CD4-positive, alpha-beta T cell treated with Interleukin-17A for 4 hours (primary cell): ENCODE measurements at regions not wholly inside any gene's neighbourhood (a gene's known extent, or its start where the extent isn't known, plus 50 kb on each side); places are given as distances from the start of the nearest gene placed in this dataset.

Source experiments
- DNase-seq: peaks from one replicate; pipeline ENCODE4 v3.0.0-alpha.2; 2020; ENCODE audit warnings: mixed read lengths

DNA sequence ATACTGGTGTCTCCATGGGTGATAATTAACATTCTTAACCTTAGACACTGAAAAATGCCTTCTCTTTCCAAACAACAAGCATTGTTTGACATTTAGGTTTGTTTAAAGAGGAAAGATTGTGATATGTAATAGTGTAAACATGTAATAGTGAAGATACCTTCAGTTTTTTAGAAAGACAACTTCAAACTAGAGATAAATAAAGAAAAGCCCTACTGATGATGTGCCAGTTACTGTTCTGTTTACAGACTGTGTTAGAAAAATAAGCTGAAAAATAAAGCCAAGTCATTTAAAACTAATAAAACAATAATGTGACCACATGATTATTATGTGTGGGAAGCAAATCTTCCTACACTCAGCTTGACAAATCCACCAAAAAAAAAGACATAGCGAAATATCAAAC, 2035.3 kb upstream of the TENM3 start:
- no peak for DNase-seq

DNA sequence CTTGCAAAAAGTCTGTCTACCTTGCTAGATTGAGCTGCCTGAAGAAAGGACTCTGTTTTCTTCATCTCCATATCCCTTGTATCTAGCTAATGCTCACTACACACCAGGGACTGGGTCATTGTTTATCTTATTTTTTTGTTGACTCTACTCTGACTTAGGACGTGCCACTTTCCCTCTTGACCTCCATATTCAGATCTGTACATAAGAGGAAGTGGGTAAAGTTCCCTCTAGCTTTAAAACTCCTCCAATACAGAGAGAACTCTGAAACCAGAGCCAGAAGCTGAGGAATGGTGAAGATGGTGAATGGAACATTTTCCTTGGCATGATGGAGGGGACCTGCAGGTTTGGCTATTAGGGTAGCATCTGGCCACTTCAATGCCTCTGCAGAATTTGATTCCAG, 2026.1 kb upstream of the TENM3 start:
- no peak for DNase-seq

DNA sequence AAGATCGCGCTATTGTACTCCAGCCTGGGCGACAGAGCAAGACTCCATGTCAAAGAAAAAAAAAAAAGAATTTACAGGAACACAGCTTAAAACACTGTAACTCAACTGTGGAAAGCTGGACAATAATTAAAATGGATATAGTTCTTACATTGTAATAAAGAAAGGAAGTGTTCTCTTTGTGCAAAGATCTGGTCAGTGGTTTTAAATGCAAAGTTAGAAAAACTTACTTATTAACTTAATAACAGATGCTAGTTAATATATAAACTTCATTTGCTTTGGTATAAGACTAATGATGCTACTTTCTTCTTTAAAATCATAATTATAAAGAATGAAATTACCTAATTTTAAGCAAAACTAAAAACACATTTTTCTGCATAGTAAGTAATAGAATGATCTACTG, 2024.1 kb upstream of the TENM3 start:
- no peak for DNase-seq

DNA sequence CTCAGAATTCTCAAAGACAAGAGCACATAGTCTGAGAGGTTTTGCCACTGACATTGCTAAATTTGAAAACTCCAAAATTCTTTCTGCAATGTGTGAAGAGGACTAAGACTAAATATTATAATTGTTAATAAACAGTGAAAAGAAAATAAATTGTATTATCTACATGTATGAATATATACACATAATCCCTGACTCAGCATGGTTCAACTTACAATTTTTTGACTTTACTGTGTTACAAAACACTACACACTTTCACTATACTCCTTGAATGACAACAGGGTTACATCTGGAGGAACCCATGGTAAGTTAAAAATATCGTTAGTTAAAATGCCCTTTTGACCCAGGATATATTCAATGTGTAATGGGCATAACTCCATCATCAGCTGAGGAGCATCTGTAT, 2017.2 kb upstream of the TENM3 start:
- no peak for DNase-seq

DNA sequence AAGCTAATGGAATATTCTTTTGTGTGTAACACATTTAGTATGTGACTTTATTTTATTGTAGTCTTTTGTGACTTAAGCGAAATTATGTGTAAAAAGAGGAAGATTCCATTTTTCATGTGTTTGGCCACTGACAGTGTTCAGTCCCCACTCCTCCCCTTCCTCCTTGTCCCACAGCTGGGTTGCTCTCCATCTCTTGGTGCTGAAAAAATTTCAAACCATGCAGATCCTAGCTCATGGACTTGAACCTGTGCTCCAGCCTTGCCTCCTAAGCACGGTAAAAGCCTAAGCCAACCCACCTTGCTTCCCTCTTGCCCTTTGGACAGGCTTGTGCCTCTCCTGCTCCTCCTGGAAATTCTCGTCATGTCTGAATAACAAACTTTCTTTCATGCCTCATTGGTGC, 2008.5 kb upstream of the TENM3 start:
- no peak for DNase-seq

DNA sequence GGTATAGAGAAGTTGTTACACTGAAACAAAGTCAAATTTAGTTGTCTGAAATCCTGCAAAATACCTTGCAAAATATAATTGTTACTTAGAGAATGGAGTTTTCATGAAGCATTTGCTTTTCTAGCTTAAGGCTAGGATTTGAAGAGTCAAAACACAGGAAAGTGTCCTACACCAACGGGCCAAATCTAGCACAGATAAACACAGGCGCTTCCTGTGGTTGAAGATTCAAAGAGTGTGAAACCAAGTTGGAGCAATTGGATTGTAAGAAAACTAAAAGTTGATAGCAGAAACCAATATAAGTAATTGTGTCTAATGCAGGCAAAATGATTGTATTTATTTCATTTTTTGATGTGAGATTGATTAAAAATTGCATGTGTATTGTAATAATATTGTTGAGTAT, 2002.5 kb upstream of the TENM3 start:
- no peak for DNase-seq

DNA sequence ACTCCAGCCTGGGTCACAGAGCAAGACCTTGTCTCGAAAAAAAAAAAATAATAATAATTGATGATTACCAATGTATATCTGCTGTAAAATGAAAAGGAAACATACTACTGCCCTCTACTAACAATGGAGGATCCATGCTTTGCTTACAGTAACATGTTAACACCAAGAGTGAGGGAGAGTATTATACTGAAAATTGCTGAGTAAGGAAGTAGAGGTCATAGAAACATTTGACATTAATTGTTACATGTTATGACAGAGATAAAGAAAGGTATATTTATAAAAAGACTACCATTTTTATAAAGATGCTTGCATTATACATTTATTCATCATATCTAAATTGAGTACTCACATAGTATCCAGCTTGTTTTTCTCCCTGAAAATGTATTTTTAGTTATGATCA, 1989.8 kb upstream of the TENM3 start:
- DNase-seq, result no peak

DNA sequence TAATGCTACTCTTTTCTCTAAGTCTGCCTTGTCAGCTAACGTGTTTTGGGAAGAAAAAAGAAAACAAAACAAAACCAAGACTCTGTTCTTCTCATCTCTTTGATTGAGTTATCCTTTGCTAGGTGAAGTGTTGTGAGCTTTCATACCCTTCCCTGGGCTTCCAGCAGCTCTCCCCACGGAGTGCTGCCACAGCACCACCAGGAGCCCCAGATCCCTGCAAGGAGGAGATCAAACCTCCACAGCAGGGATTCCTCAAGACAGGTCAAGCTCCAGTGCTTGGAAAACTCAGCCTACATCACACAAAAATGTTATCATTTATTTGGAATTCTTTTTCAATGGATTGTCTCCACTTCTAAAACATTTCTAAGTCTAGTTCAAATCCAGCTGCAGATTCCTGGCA, 1981.9 kb upstream of the TENM3 start:
- no peak for DNase-seq

DNA sequence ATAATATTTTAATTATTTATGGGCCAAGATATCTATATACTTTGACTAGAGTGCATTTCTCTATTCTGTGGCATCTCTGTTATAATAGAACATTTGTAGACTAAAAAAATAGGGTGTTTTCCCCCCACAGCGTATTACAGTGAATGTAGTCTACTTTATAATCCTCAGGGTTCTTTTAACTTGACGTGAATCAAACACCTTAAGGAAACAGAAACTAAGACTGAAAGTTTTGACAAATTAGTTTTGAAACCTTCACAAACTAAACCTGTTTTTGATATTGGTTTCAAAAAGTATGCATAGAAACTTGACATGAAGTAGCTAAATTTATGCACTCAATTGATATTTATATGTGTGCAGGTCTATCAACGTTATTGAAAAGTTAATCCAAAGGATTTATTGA, 1963.1 kb upstream of the TENM3 start:
- DNase-seq, result no peak

DNA sequence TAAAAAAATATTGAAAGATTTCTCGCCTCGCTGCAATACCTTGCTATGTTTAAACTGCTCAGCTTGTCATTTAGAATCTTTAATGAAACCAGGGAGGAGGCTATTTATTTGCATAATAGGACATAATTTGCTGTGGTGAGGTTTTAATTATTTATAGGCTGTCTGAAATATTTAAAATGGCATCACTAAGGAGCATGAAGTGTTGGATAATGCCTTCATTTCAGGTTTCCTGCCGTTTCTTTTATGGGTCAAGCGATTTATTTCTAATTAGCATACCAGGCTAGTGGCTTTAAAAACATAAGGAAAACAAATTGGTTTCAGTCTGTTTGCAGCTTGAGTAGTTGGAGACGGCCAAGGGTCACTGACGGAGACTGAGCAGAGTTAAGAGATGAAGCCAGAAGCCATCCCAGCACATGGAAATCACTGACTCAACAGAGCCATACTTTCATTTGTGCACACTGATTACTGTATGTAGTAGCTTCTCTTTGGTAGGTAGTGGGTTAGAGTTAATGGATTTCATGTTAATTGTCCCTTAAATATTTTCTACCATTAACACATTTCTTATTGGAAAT, 1962.4 kb upstream of the TENM3 start:
- no peak for DNase-seq

DNA sequence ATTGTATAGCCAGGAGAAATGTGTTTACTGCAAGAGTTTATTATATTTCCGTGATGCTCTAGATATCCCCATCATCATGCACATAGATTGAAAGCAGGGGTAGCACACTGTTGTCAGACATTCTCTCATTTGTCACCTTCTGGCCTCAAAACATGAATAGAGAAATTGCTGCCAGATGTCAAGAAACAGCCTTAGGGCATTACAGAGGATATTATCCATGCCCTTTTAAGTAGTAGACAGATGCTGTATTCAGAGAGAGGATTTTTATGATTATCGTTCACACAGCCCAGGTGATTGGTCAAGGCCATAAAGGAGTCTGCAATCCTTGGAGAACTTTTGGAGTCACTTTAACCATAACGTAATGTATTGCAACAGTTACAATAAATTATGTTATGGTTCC, 1961.5 kb upstream of the TENM3 start:
- DNase-seq, result no peak

DNA sequence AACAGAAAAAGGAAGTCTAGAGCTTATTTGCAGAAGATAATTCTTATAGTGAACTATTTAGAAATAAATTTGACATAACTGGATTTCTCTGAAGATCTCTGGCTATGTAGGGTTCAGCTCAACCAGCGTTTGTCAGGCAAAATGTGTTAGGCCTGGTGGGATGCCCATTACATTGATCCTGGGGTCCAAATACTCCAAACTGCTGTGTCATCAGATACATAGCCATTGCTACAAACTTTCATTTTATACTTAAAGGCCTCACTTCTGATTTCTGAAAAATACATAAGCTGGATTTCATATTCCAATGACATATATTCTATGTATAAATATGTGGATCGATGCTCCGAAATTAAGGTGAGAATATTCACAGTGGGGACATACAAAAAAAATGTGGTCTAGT, 1958.9 kb upstream of the TENM3 start:
- DNase-seq, result no peak

DNA sequence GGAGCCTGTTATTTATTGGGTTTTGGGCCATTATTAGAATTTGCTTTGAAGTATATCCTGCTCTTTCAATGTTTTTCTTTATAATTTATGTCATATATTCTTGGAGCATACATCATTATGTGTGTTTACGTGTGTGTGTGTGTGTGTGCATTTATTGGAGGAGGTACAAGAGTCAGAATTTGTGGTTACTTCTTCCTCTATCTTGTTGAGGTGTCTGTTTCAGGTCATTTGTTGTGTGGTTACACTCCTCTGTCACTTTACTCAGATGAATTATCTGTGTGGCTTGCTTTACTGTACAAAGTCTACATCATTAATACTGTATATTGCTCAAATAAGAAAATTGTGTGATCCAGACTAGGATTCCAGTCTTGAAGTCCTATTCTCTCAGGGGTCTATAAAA, 1957.4 kb upstream of the TENM3 start:
- no peak for DNase-seq

DNA sequence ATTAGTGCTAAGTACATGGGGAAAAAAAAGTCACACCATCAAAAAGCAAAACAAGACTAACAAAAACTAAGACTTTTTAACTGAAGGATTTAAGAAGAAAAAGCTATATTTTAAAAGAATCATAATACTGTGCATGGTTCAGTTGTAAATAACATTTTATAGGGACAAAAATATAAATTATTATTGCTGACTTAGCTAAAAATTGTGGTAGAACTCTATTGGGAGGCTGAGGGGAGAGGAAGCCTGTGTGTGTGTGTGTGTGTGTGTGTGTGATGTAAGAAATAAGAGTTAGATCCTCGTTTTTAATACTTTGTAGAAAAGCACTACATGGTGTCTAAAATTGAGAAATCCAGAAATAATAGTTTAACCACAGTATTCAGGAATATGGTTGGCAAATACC, 1950.9 kb upstream of the TENM3 start:
- no peak for DNase-seq

DNA sequence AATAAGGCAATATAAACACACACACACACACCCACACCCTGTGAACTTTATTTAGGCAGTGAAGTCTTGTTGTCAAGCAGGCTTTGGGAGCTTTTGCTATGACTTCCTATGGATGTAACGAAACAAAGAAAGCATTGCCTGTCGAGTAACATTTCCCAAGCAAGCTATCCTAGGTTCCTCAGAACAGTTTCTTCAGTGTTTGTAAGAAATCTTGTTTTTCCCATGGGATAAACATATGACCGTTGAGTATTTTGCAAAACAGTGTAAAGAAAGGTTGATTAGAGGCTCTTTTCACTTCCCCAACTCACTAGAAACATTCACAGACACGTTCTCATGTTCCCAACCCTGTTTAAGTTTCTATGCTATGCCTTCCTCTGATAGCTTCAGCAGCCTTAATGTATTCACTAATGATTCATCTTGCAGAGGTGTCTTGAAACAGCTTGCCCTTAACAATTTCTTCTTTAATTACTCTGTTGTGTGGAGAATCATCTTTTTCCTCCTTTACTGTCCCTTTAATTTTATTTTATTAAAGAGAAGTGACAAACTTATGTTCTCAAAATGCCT, 1947.1 kb upstream of the TENM3 start:
- no peak for DNase-seq

DNA sequence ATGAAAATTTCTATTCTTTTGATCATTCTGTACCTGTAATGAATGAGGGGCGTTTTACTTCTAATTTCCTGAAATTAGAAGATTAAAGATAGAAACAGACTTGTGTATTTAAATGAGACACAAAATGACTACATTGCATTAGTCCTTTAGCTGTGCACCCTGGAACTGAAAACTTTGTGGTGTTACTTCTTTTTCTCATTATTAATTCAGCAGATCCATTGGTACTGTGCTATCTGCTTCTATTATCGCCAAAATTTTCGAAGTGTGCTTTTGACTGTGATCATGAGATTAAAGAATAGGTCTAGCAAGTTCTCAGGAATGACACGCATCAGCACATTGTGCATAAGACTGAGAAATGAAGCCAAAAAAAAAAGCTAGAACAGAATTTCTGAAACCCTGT, 1938.9 kb upstream of the TENM3 start:
- no peak for DNase-seq

DNA sequence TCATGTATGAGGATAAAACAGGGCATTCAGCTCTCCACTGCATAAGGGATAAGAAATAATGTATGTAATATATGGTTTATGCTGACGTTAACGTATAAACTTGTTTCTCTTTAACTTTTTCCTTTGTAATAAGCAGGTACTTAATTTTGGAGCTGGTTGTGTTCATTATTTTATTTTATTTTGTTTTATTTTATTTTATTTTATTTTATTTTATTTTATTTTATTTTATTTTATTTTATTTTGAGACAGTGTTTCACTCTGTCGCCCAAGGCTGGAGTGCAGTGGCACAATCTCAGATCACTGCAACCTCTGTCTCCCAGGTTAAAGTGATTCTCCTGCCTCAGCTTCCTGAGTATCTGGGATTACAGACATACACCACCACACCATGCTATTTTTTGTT, 1932.6 kb upstream of the TENM3 start:
- no peak for DNase-seq

DNA sequence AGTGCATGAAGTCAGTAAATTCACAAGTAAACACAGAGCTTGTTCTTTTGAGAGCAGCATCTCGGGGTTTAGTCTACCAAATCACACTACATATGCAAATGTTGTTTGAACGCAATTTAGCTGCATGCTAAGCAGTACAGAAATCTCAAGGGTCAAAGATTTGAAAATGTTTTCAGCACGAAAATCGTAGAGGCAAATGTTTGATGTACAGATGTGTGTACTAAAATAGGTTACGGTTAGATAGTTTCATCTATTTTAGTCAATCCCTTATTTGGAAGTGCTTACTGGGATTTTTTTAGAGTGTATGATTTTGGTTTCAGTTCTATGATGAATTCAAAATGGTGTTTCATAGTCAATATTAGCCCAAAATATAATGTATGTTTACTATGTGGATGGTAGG, 1928.2 kb upstream of the TENM3 start:
- no peak for DNase-seq

DNA sequence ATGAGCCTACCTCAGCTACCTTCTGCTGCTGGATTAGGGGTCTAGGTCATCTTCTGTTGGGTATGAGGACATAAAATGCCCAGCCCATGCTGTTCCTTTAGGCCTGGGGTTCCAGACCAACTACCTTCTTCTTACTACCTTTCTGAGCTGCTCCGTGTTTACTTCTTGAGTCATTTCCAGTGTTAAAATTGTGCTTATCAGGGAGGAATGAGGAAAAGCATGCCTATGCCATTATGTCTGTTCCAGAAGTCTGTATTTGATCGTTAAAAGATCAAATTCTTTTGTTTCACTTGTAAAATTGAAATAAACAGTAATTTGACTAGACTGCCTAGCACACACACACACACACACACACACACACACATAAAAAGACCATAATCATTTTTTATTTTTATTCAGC, 1912.7 kb upstream of the TENM3 start:
- DNase-seq, result no peak

DNA sequence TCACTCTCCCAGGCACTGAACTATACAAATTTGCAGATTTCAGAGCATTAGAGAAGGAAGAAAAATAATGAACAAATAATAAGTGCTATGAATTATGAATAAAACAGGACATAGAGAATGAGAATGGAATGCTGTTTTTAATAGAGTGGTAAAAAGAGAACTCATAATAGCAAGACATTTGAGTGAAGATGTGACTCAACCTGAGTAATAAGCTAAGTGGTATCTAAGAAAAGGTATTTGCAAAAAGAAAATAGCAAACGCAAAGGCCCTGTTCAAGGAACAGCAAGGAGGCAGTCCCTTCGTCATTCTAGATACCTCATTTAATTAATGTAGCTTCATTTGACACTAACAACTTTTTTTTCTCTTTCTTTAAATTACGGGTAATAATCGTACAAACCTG, 1910.0 kb upstream of the TENM3 start:
- no peak for DNase-seq

DNA sequence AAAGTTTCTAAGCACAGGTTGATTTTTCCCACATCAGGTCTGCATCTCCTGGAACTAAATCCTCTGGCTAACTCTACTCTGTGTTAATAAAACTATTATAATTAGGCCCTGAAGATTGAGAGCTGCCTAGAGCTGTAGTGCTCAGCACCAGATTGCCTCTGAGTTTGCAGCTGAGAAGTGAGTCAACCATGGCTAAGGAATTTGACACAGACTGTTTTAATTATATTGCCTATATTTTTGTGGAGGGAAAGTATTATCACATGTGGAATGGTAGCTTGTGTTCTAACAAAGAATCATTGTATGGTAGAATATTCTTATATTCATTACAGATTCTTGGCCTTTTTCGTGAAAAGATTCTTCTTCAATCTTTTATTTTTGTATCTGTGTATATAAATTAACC, 1907.6 kb upstream of the TENM3 start:
- DNase-seq, result no peak

DNA sequence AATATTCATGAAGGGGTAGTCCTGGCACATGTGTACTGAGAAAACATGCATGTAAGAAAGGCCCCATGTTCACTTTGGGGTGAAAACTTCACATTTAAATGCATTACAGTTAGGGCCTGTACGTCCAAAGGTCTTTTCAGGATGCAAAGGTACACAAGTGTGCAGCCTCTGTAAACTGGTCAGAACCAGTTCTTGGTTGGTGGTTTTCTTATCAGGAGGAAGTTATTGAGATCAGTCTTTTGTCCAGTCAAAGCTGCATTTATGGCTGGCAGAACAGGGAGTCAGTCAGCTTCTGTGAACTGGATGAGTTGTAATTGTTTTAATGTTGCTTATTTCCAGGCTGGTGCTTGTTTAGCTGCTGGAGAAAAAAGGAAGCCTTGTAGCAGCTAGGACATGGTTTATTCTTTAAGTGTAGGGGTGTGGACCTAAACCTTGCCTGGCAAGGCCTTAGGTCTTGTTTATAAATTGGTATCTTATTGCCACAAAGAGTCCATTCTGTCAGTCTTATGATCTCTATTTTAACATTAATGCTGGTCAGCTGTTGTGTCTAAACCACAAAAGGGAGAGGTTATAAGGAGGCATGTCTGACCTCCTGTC, 1906.6 kb upstream of the TENM3 start:
- DNase-seq, result no peak

DNA sequence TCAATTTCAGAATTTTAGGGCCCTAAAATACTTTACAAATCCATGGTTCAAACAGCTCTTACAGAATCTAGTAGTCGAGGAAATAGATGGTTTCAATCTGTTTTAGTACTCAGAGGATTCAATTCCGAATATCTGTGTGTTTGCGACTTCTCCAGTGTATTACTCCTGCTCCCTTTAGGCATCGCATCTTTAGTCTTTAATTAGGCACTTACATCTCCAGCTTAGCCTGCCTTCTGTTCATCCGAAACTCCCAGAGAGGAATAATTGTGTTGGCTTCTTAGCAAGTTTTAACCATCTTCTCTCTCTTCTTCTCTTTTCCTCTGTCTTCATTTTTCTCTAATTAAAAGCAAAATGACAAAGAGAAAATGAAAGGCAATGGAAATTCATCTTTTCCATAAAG, 1901.3 kb upstream of the TENM3 start:
- DNase-seq, result no peak

DNA sequence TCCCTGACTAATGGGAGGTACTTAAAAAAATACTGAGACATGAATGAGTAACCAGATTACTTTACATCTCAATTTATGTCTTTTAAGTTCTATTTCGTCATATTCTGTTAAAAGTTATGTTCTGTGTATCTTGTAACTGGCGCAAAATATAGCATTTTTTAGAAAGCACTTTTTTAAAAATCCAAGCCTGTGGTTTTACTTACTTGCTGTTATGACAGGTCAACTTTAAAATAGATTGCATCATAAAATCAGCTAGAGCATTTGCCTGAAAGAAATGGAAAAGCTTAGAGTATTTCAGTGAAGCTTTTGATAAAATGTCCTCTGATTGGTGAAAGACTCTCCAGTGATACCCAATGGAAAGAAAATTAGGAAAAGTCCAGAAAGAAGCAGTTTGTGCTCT, 1892.3 kb upstream of the TENM3 start:
- DNase-seq, result no peak

DNA sequence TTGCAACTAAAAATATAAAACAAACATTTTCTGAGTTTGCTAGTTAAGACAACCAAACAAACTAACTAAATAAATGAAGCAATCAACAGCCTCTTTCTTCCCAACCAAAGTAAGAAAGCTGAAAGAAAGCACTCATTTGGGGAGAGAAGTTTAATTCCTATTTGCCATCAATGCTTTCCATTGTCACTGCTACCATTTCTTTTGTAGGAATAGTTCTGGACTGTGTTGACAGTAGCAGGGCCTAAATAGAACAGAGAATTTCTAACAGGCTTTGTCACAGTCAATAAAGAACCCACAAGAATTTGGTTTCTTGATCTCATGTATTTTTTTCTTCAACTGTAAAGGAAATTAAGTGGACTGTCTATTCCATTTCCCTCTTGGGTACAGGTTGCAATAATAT, 1886.4 kb upstream of the TENM3 start:
- DNase-seq, result no peak
